ENCODE measurements at regions not wholly inside any gene's neighbourhood (a gene's known extent, or its start where the extent isn't known, plus 50 kb on each side); places are given as distances from the start of the nearest gene placed in this dataset.

GRCh38 chr7:51593628-51594027 is 277.0 kb upstream of the COBL start:
- H3K4me1 Mint-ChIP-seq = peaks cover 20% of the 10 kb centered on the region
- no peaks in the 10 kb centered on the region for H3K36me3 Mint-ChIP-seq (ENCODE audit: low read depth)
- Histone ChIP-seq H3K9ac (ENCODE audit: extremely low read depth, low read length, poor library complexity, severe bottlenecking) (no peak overlapping the region), H3K4me3 (ENCODE audit: low read length) (no peak overlapping the region), H3K9me3 (ENCODE audit: control insufficient read depth, low read length) (peaks cover 8% of the 10 kb centered on the region), H3K4me1 (ENCODE audit: control insufficient read depth, insufficient read depth, low read length) (peaks cover 3% of the 10 kb centered on the region), H3K27ac (ENCODE audit: low read depth, low read length) (peak overlapping the region; percentile 52), H3K27me3 (ENCODE audit: control insufficient read depth, insufficient read depth, low read length, poor library complexity, severe bottlenecking) (no peaks in the 10 kb centered on the region), H3K36me3 (ENCODE audit: control insufficient read depth, insufficient read depth, low read length) (no peaks in the 10 kb centered on the region)
- H3K27ac Mint-ChIP-seq = no peak overlapping the region
- H3K4me3 Mint-ChIP-seq = no peak overlapping the region
- no peaks in the 10 kb centered on the region for H3K27me3 Mint-ChIP-seq (ENCODE audit: insufficient read depth)
- DNase-seq = no peak
- 43% methylated on average over 1 of the region's 2 CpGs; no CpG with 5 or more reads in 1 of the 2 experiments for WGBS, 2 experiments (ENCODE audit: insufficient coverage in 1 of 2, insufficient read length in 1 of 2)
- TF ChIP-seq CTCF (conservative IDR thresholded peaks at IDR 0.05) = no peak
- H3K9me3 Mint-ChIP-seq = peaks cover 28% of the 10 kb centered on the region

GRCh38 chr7:51592842-51593599 is 276.4 kb upstream of the COBL start:
- Histone ChIP-seq H3K4me3 (ENCODE audit: low read length) (peak overlapping the region; percentile 22), H3K27ac (ENCODE audit: low read depth, low read length) (peak overlapping the region; percentile 52), H3K36me3 (ENCODE audit: control insufficient read depth, insufficient read depth, low read length) (no peaks in the 10 kb centered on the region), H3K4me1 (ENCODE audit: control insufficient read depth, insufficient read depth, low read length) (peaks cover 3% of the 10 kb centered on the region), H3K27me3 (ENCODE audit: control insufficient read depth, insufficient read depth, low read length, poor library complexity, severe bottlenecking) (no peaks in the 10 kb centered on the region), H3K9me3 (ENCODE audit: control insufficient read depth, low read length) (peaks cover 8% of the 10 kb centered on the region), H3K9ac (ENCODE audit: extremely low read depth, low read length, poor library complexity, severe bottlenecking) (no peak overlapping the region)
- Mint-ChIP-seq H3K4me3 (no peak overlapping the region), H3K9me3 (peaks cover 22% of the 10 kb centered on the region), H3K27ac (no peak overlapping the region), H3K27me3 (ENCODE audit: insufficient read depth) (no peaks in the 10 kb centered on the region), H3K36me3 (ENCODE audit: low read depth) (no peaks in the 10 kb centered on the region), H3K4me1 (peaks cover 20% of the 10 kb centered on the region)
- 84 to 85% methylated on average over 8 to 10 of the region's 10 CpGs for WGBS, 2 experiments (ENCODE audit: insufficient coverage in 1 of 2, insufficient read length in 1 of 2)
- DNase-seq = no peak
- no peak for TF ChIP-seq CTCF (conservative IDR thresholded peaks at IDR 0.05)

GRCh38 chr7:51591223-51591622 is 274.6 kb upstream of the COBL start:
- H3K36me3 Mint-ChIP-seq (ENCODE audit: low read depth) = no peaks in the 10 kb centered on the region
- H3K4me3 Mint-ChIP-seq = no peak overlapping the region
- H3K27me3 ChIP-seq (ENCODE audit: control insufficient read depth, insufficient read depth, low read length, poor library complexity, severe bottlenecking) = no peaks in the 10 kb centered on the region
- H3K9ac ChIP-seq (ENCODE audit: extremely low read depth, low read length, poor library complexity, severe bottlenecking) = no peak overlapping the region
- H3K27ac ChIP-seq (ENCODE audit: low read depth, low read length) = peak overlapping the region; percentile 50
- no peak overlapping the region for H3K27ac Mint-ChIP-seq
- H3K36me3 ChIP-seq (ENCODE audit: control insufficient read depth, insufficient read depth, low read length) = no peaks in the 10 kb centered on the region
- no peak for TF ChIP-seq CTCF (conservative IDR thresholded peaks at IDR 0.05)
- peak overlapping the region; percentile 25 for H3K4me3 ChIP-seq (ENCODE audit: low read length)
- peaks cover 3% of the 10 kb centered on the region for H3K4me1 ChIP-seq (ENCODE audit: control insufficient read depth, insufficient read depth, low read length)
- H3K27me3 Mint-ChIP-seq (ENCODE audit: insufficient read depth) = no peaks in the 10 kb centered on the region
- 30% methylated on average over 2 of the region's 2 CpGs; no CpG with 5 or more reads in 1 of the 2 experiments for WGBS, 2 experiments (ENCODE audit: insufficient coverage in 1 of 2, insufficient read length in 1 of 2)
- H3K4me1 Mint-ChIP-seq = peaks cover 22% of the 10 kb centered on the region
- no peak for DNase-seq
- H3K9me3 Mint-ChIP-seq = peaks cover 13% of the 10 kb centered on the region
- H3K9me3 ChIP-seq (ENCODE audit: control insufficient read depth, low read length) = peaks cover 8% of the 10 kb centered on the region
